ENCODE measurements at regions not wholly inside any gene's neighbourhood (a gene's known extent, or its start where the extent isn't known, plus 50 kb on each side); places are given as distances from the start of the nearest gene placed in this dataset.

DNA sequence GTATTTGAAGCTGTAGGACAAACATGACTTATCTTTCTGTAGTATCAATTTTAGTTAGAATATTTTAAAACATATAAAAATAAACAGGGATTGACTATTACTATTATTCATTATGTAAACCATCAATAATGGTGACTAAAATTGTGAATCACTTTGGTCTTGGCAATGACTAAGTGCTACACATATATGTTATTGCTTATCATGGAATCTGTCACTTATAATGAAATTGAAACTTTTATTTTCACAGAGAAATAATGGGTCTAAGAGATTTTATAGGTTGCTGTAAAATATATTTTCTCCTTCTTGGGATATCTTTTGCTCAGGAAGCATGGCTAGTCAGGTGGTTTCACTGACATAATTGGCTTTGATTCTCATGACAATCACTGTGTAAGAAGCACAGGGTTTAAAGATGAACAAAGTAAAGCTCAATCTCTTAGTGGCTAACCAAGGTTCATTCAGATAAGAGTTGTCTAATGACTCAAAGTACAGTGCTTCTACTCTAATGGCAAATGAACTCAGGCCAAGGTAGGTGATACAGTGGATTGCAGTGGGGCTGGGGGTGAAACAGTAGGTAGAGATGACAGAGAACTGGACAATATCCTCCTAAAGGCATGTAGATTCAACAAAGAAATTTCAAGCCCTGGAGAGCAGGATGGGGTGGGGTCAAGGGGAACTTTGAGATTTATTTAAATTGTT lies 98.6 kb upstream of the FANCL start:
- TF ChIP-seq CTCF (IDR thresholded peaks at IDR 0.05; ENCODE audit: low read length) (no peak), EZH2 (optimal IDR thresholded peaks at IDR 0.05; ENCODE audit: low read depth, low read length) (no peak)

All from MM.1S (cell line).